HG03103 (cell line): ENCODE measurements at regions not wholly inside any gene's neighbourhood (a gene's known extent, or its start where the extent isn't known, plus 50 kb on each side); places are given as distances from the start of the nearest gene placed in this dataset.

ENCODE experiments used
- ATAC-seq: cut with Tn5 transposase; IDR thresholded peaks from one replicate; pipeline ENCODE4 v1.9.1; 2021; ENCODE audit warnings: low read depth; ENCODE audit not compliant: unreplicated experiment

GRCh38 chr11:131109790-131110189 lies 193.5 kb upstream of the SNX19 start:
- no peak for ATAC-seq

GRCh38 chr11:131111775-131112174 lies 195.5 kb upstream of the SNX19 start:
- ATAC-seq: no peak

- ATAC-seq: no peak
These were observed 202.0 kb upstream of the SNX19 start for GRCh38 chr11:131118247-131118646.

DNA sequence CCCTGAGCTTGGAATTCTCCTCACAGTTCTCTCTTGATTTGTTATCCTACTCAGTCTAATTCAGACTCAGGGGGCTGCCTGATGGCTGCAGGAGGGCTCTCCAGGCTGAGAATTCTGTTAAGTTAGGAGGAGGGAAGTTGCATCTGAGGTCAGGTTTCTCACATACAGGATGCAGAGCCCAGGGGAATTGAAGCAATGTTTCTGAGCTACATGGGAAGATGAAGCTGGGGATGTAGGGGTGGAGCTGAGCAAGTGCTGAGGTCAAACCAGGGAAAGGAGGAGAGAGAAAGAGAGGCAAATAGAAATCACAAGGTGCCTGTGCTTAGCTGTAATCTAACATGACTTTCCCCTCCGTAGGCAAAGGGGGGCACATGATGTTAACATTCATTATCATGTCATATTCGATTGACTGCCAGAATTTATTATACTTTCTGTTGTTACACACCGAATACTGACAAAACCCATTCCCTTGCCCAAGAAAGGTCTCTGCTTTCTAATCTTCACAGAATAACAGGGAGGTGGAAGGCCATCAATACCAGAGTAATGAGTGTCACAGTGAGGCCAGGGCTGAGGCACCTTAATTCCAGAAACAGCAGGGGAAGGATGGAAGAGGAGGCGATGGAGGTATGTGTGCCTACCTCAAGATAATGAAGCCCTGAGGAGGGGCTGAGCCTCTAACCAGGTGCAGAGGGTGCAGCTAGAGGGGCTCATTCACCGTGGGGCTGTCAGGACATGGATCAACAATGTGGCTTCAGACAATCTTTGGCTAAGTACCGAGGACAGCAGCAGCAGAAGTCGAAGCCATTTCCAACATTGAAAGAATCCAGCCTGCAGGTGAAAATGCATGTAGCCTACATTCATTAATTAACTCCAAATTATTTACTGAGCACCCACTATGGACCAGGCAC lies 205.4 kb upstream of the SNX19 start:
- no peak for ATAC-seq

DNA sequence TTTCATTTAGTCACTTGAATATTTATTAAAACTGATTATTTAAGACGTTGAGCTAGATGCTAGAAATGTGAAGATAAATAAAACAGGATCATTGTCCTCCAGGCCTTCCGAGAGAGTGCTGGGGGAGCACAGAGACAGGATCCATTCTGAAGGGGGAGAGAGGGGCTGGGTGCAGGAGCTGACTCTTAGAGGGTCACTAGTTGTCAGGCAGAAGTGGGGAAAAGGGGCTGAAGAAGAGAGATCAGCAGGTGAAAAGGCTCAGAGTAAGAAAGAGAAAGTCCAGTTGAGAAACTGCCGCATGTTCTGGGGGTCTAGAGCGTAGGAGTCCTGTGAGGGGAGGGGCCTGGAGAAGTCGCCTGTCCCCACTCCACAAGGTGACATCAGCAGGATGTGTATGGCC lies 206.2 kb upstream of the SNX19 start:
- no peak for ATAC-seq

DNA sequence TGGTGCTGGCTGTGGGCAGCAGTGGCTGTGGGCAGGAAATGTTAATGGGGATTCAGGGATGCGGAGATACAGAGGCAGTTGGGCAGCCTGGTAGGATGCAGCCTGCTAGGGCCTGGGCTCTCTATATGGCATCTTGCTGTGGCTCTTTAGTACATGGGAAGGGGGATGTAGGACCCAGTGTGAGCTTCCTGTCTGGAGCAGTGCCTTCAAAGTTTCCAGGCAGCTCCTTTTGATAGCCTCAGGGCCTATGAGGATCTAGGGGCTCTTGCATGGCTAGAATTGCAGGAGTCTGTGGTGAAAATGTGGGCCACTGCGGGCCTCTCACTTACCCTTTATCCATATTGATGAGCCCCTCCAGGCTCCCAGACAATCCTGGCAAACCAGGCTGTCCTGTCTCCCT lies 213.2 kb upstream of the SNX19 start:
- no peak for ATAC-seq

DNA sequence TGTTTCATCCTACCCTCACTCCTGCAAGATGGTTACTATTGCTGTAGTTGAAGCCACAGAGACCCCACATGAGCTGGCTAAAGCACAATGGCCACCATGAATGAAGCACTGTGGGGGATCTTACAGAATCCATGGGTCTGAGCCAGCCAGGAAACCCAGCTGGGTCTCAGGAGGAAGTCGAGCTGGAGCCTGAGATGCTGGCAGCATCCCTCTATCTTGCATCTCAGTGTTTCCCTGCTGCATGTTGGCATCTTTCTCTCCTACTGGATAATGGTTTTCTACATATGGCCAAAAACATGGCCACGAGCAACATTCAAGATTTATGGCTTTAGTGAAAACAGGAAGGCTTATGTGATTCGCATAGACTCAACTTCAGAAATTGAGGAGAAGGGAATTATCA lies 219.3 kb upstream of the SNX19 start:
- ATAC-seq: no peak

GRCh38 chr11:131136486-131136885 lies 220.2 kb upstream of the SNX19 start:
- ATAC-seq: no peak

- ATAC-seq: no peak
These were observed 220.8 kb upstream of the SNX19 start for GRCh38 chr11:131137046-131137445.

GRCh38 chr11:131138731-131139130 lies 222.5 kb upstream of the SNX19 start:
- no peak for ATAC-seq

DNA sequence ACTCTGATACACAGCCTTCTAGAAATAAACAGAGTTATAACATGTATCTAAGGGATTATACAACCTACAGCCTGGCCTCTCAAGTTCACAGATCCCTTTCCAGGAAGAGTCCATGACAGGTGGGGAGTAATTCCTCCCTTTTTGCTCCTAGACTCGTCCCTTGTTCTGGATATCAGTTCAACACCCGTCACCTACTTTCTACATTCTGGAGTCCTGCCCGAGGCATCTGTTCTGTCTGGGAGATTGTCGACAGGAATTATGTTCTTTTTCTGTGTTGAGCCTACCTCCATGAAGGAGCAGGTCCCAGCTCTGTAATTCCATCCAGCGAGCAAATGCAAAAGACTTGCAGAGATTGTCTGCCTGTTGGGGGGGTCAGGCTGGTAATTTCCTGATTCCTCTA lies 224.6 kb upstream of the NTM start:
- no peak for ATAC-seq

- no peak for ATAC-seq
These were observed 223.5 kb upstream of the NTM start for GRCh38 chr11:131146827-131147490.

- no peak for ATAC-seq
These were observed 216.1 kb upstream of the NTM start for GRCh38 chr11:131154351-131154750.

DNA sequence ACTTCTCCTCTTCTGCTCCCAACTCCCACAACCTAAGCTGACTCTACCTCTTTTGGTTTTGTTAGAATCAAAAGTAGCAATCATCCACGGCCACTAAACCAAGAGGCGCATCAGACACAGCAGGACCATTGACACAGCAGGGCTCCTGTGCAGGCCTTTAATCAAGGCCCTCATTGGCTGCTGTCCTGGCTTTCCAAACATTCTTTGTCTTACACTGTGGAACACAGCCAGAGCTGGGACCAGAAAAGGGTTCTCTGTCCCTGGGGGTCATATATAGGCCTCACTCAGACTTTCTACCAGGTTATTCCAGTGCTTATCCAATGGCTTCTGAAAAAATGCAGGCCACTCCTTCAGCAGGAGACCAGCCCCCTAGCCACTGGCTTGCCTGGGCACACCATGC lies 212.7 kb upstream of the NTM start:
- ATAC-seq: no peak

DNA sequence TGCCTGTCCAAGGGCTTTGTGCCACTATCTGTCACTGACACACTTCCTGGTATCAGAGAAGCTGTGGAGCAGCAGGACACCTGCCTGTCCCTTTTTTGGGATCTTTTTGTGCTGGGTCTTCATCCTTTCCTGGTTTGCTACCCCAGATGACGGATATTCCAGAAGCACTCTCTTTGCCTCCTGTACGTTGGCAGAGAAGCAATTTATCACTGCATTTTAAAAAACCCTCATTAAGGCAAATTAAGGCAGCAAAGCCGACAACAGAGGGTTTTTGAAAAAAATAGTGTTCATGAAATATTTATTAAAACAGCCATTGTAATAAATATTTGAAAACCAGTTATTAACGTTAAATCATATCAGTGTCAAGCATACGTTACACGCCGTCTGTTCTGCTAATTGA lies 209.6 kb upstream of the NTM start:
- no peak for ATAC-seq

GRCh38 chr11:131163613-131164012 lies 206.8 kb upstream of the NTM start:
- ATAC-seq: no peak

DNA sequence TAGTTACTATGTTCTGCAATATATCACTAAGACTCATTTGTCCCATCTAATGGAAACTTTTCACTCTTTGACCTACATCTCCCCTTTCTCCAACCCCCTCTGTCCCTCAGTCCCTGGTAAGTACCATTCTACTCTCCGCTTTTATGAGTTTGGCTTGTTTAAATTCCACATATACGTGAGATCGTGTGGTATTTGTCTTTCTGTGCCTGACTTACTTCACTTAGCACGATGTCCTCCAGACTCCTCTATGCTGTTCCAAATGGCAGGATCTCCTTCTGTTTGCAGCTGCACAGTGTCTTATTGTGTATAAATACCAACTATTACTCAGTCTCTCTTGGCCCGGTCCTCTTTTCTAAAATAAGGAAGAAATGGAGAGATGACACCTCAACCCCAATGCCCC lies 205.4 kb upstream of the NTM start:
- no peak for ATAC-seq

GRCh38 chr11:131168839-131169713 lies 201.3 kb upstream of the NTM start:
- no peak for ATAC-seq

GRCh38 chr11:131172011-131172410 lies 198.4 kb upstream of the NTM start:
- no peak for ATAC-seq

DNA sequence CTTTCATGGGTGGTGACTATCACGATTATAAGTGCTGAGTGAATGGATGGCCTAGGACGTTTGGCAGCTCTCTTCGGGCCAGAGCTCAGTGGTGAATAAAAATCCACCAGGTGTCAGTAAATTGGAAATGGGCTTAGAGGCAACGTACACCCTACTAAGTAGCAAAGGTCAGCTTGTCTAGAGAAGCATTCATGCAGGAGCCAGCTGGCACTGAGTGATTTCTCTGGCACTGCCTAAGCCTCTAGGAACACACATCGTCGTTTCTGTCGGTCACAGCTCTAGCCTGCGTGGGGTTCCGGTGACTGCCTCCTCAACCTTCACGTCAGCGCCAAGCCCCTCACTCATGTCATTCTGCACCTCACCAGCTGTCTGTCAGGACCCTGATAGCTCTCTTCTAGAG lies 192.4 kb upstream of the NTM start:
- ATAC-seq: no peak

GRCh38 chr11:131178596-131178995 lies 191.8 kb upstream of the NTM start:
- ATAC-seq: no peak
